Germinal center (tissue), 1 donor: ENCODE measurements at regions not wholly inside any gene's neighbourhood (a gene's known extent, or its start where the extent isn't known, plus 50 kb on each side); places are given as distances from the start of the nearest gene placed in this dataset.
"Not testable (repeated sequence)": the region's sequence is repeated elsewhere in the genome, so short reads cannot be mapped to it uniquely, and the experiment has no call there.

Experiments used
- DNase-seq: peaks from one replicate; pipeline ENCODE4 v3.0.0; 2012; ENCODE audit warnings: mixed read lengths, low spot score

GRCh38 chrX:40788698-40789097, 53.4 kb upstream of the MED14 start:
- not testable (repeated sequence) for DNase-seq

GRCh38 chrX:40792433-40792832, 57.1 kb upstream of the MED14 start:
- DNase-seq, result no peak

DNA sequence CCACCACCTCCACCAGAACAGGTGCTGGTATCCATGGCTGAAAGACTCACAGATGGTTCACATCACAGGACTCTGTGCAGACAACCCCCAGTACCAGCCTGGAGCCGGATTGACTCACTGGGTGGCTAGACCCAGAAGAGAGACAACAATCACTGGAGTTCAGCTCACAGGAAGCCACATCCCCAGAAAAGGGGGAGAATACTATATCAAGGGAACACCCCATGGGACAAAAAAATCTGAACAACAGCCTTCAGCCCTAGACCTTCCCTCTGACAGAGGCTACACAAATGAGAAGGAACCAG, 59.4 kb upstream of the MED14 start:
- DNase-seq, result not testable (repeated sequence)

DNA sequence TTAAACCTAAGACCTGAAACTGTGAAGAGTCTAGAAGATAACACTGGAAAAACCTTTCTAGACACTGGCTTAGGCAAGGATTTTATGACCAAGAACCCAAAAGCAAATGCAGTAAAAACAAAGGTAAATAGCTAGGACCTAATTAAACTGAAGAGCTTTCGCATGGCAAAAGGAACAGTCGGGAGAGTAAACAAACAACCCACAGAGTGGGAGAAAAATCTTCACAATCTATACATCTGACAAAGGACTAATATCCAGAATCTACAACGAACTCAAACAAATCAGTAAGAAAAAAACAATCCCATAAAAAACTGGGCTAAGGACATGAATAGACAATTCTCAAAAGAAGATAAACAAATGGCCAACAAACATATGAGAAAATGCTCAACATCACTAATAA, 64.4 kb upstream of the MED14 start:
- not testable (repeated sequence) for DNase-seq

DNA sequence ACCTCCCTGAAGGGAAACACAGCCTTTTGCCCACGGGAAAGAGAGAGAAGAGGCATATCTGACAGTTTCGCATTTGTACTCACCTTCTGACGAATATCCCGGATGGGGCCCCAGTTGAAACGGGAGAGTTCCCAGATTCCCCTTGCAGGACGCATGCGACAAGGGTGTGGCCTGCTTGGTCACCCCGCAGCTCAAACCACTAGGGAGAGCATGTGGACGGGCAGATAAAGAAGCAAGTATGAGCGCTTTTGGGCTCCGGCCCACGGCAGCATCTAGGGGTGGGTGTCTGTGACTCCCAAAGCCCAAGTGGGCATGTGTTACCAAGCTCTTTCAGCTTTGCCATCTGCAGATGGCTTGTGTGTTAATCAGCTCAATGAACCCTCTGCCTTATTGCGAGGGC, 70.1 kb upstream of the MED14 start:
- no peak for DNase-seq

DNA sequence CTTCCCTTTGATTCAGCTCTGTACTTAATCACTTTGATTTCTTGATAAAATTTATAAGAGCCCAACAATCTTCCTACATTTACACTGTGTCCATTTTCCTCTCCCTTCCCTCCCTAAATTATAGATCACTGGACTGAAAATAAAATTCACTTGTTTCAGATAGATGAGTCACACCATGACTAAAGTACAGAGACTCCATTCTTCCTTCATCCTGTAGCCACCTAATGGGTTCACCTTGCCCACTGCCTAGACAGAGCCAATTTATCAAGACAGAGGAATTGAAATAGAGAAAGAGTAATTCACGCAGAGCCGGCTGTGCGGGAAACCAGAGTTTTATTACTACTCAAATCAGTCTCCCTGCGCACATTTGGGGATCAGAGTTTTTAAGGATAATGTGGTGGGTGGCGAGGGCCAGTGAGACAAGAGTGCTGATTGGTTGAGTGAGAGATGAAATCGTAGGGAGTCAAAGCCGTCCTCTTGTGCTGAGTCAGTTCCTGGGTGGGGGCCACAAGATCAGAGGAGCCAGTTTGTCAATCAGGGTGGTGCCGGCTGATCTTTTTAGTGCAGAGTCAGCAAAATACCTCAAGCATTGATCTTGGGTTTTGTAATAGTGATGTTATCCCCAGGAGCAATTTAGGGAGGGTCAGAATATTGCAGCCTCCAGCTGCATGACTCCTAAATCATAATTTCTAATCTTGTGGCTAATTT, 71.3 kb upstream of the MED14 start:
- no peak for DNase-seq

- no peak for DNase-seq
Observed at GRCh38 chrX:40807384-40807783, 72.0 kb upstream of the MED14 start.

GRCh38 chrX:40808203-40808602, 72.9 kb upstream of the MED14 start:
- DNase-seq, result no peak

- DNase-seq, result no peak
Observed at GRCh38 chrX:40809210-40809609, 73.9 kb upstream of the MED14 start.

DNA sequence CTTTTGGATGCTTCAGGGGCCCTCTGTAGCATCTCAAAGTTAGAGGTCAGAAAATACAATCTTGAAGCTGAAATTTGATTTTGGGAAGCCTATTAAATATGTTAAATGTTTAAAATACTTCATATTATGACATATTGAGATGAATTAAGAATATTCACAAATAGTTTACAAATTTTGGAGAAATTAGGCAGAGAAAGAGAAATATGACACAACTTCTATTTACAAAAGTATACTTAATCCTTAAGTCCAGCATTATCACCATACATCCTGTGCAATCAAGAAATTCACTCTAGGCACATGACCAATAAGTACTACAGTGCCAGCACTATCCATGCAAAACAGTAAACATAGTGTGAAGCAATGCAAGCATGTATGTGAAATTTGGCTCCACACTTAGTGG, 79.7 kb upstream of the MED14 start:
- not testable (repeated sequence) for DNase-seq

DNA sequence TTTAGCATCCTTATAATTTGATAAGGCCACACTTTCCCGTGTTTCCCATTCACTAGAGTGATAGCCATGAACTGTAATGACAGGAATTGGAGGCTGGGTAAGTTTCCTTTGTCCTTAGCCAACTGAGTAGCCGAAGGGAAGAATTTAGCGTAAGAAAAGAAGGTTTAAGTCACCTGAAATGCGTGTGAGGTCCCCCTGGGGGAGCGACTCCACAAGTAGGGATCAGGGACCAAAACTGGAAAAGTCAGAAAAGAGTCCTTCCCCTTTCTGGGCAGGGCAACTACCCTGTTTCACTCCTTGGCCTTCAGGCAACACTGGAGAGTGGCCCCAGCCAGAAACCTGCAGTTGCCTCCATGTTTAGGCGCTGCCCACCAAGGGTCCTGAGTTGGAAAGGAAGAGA, 81.6 kb upstream of the MED14 start:
- DNase-seq, result no peak

DNA sequence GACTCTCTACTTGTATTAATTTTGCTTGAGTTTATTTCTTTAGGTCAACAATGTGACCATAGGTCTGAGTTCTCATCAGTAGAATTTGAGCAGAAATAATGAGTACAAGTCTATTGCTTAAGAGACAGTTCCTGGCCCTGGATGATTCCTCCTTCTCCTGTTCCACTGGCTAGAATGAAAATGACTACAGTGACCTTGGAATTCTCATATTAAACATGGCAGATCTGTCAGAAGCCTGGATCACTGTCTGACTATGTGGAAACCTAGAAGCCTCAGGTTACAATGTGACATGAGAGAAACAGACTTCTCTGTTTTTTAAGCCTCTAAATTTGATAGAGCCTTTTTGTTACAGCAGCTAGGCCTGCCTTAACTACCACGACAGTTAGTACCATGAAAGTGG, 82.9 kb upstream of the MED14 start:
- no peak for DNase-seq

DNA sequence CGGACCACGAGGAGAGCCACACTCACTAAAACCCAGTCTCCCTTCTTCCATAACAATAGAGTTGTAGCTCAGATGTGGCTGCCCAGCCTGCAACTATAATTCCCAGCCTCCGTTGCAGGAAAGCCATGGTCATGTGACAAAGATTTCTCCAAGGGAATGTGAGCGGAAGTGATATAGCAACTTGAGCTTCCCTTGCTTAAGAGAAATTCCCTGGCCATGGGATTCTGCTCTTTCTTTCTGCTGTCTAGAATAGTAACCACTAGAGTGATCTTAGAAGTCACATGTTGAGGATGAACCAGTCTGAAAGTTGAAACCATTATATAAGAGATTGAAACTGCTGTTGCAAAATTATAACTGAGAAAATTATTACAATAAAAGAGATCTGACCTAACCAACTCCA, 86.4 kb upstream of the MED14 start:
- DNase-seq, result no peak

GRCh38 chrX:40827331-40827730, 92.0 kb upstream of the MED14 start:
- DNase-seq, result no peak

GRCh38 chrX:40831750-40832149, 96.4 kb upstream of the MED14 start:
- no peak for DNase-seq

DNA sequence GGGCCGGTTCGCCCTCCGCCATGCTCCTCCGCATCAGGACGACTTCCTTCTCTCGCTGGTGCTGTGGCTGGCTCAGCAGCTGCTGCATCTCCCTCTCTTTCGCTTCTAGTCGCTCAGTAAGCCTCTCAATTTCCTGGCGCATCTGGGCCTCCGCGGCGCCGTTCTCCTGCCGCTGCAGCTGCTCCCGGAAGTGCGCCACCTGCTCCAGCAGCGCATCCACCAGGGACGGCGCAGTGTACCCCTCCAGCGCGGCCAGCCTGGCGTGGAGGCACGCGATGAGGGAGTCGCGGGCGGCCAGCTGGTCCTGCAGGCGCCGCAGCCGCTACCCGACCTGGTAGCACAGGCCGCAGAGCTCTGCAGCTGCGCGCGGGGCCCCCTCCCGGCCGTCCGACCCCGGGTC, 97.4 kb upstream of the MED14 start:
- no peak for DNase-seq

- DNase-seq, result no peak
Observed at GRCh38 chrX:40834225-40834624, 98.9 kb upstream of the MED14 start.

- DNase-seq, result no peak
Observed at GRCh38 chrX:40835526-40835925, 100.2 kb upstream of the MED14 start.

GRCh38 chrX:40843643-40844042, 108.3 kb upstream of the MED14 start:
- no peak for DNase-seq

- DNase-seq, result no peak
Observed at GRCh38 chrX:40844471-40844870, 109.1 kb upstream of the MED14 start.

GRCh38 chrX:40845331-40845911, 110.1 kb upstream of the MED14 start:
- DNase-seq, result no peak

DNA sequence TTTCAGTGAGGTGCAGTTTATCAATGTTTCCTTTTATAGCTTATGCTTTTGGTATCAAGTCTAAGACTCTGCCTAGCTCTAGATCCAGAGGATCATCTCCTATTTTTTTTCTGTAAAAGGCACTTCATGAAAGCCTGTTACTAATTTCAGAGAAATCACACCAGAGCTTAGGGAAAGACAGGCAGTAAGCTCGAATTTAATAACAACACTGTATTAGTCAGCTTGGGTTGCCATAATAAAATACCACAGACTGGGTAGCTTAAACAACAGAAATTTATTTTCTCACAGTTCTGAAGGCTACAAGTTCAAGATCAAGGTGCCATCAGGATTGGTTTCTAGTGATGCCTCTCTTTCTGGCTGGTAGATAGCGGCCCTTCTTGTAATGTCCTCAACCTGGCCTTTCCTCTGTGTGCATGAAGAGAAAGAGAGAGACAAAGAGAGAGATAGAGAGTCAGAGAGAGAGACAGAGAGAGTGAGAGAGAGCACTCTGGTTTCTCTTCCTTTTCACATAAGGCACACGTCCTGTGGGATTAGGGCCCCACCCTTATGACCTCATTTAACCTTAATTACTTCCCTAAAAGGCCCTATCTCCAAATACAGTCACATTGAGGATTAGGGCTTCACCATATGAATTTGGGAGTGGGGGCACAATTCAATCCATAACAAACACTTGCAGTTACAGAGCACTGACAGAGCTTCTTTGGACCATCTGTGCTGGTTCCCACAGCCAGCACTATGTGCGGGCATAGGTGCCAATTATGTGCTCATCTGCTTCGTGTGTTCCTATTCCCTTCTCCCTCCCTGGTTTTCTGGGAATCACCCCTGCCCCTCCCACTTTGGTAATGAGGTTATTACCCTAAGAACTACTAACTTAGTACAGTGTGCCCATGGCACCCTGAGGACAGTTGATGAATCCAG, 114.8 kb upstream of the MED14 start:
- DNase-seq, result no peak

GRCh38 chrX:40852586-40852985, 117.2 kb upstream of the MED14 start:
- no peak for DNase-seq
